ENCODE measurements at regions not wholly inside any gene's neighbourhood (a gene's known extent, or its start where the extent isn't known, plus 50 kb on each side); places are given as distances from the start of the nearest gene placed in this dataset.

- Histone ChIP-seq H3K36me3 (ENCODE audit: control insufficient read depth in 4 of 4, insufficient read depth in 4 of 4, low read length in 4 of 4) (no peaks in the 10 kb centered on the region), H3K9me3 (ENCODE audit: control insufficient read depth in 4 of 4, insufficient read depth in 3 of 4, low read length in 3 of 4) (no peaks in the 10 kb centered on the region), H3K27ac (ENCODE audit: low read depth in 1 of 2, low read length in 1 of 2) (no peak overlapping the region), H3K27me3 (ENCODE audit: control insufficient read depth in 3 of 3, insufficient read depth in 3 of 3, low read length in 2 of 3) (peaks cover 0 to 2% (median 0%) of the 10 kb centered on the region in 3 donors), H3K4me1 (ENCODE audit: control insufficient read depth in 5 of 5, insufficient read depth in 5 of 5, low read length in 5 of 5) (peaks cover 0 to 44% (median 9%) of the 10 kb centered on the region in 5 donors), H3K4me3 (no peak overlapping the region), H3K9ac (ENCODE audit: insufficient read depth in 1 of 2, low read length in 2 of 2) (no peak overlapping the region)
- 80 to 85% methylated on average over 11 of the region's 11 CpGs for WGBS, 2 donors
- ATAC-seq (ENCODE audit: insufficient read depth, low FRiP score) (no peak), DNase-seq (peak in 2 of 3 donors; percentile 25 to 49)
- TF ChIP-seq CTCF (IDR thresholded peaks at IDR 0.05; ENCODE audit: control extremely low read depth, extremely low read depth) = no peak
These were observed 540.3 kb upstream of the MGMT start for GRCh38 chr10:128926711-128927110.

GRCh38 chr10:128927497-128928161 lies 539.4 kb upstream of the MGMT start:
- H3K27me3 ChIP-seq (ENCODE audit: control insufficient read depth in 3 of 3, insufficient read depth in 3 of 3, low read length in 2 of 3) = peaks cover 0 to 2% (median 0%) of the 10 kb centered on the region in 3 donors
- peaks cover 0 to 44% (median 9%) of the 10 kb centered on the region in 5 donors for H3K4me1 ChIP-seq (ENCODE audit: control insufficient read depth in 5 of 5, insufficient read depth in 5 of 5, low read length in 5 of 5)
- peak in 2 of 3 donors; percentile 31 to 49 for DNase-seq
- H3K9ac ChIP-seq (ENCODE audit: insufficient read depth in 1 of 2, low read length in 2 of 2) = no peak overlapping the region
- 59 to 64% methylated on average over 20 of the region's 20 CpGs for WGBS, 2 donors
- H3K4me3 ChIP-seq = no peak overlapping the region
- ATAC-seq (ENCODE audit: insufficient read depth, low FRiP score) = no peak
- H3K27ac ChIP-seq (ENCODE audit: low read depth in 1 of 2, low read length in 1 of 2) = no peak overlapping the region
- no peaks in the 10 kb centered on the region for H3K9me3 ChIP-seq (ENCODE audit: control insufficient read depth in 4 of 4, insufficient read depth in 3 of 4, low read length in 3 of 4)
- no peak for TF ChIP-seq CTCF (IDR thresholded peaks at IDR 0.05; ENCODE audit: control extremely low read depth, extremely low read depth)
- H3K36me3 ChIP-seq (ENCODE audit: control insufficient read depth in 4 of 4, insufficient read depth in 4 of 4, low read length in 4 of 4) = no peaks in the 10 kb centered on the region

- H3K4me1 ChIP-seq (ENCODE audit: control insufficient read depth in 5 of 5, insufficient read depth in 5 of 5, low read length in 5 of 5) = peaks cover 0 to 44% (median 9%) of the 10 kb centered on the region in 5 donors
- H3K4me3 ChIP-seq = no peak overlapping the region
- H3K9me3 ChIP-seq (ENCODE audit: control insufficient read depth in 4 of 4, insufficient read depth in 3 of 4, low read length in 3 of 4) = no peaks in the 10 kb centered on the region
- peaks cover 0 to 2% (median 0%) of the 10 kb centered on the region in 3 donors for H3K27me3 ChIP-seq (ENCODE audit: control insufficient read depth in 3 of 3, insufficient read depth in 3 of 3, low read length in 2 of 3)
- 87 to 90% methylated on average over 33 of the region's 33 CpGs for WGBS, 2 donors
- ATAC-seq (ENCODE audit: insufficient read depth, low FRiP score) (no peak), DNase-seq (peak in 1 of 3 donors; percentile 33)
- H3K27ac ChIP-seq (ENCODE audit: low read depth in 1 of 2, low read length in 1 of 2) = no peak overlapping the region
- no peak overlapping the region for H3K9ac ChIP-seq (ENCODE audit: insufficient read depth in 1 of 2, low read length in 2 of 2)
- H3K36me3 ChIP-seq (ENCODE audit: control insufficient read depth in 4 of 4, insufficient read depth in 4 of 4, low read length in 4 of 4) = no peaks in the 10 kb centered on the region
- TF ChIP-seq CTCF (IDR thresholded peaks at IDR 0.05; ENCODE audit: control extremely low read depth, extremely low read depth) = no peak
These were observed 538.7 kb upstream of the MGMT start for GRCh38 chr10:128928231-128928836.

Data from lung (tissue), 11 donors.